GM20000 (cell line): ENCODE measurements at regions not wholly inside any gene's neighbourhood (a gene's known extent, or its start where the extent isn't known, plus 50 kb on each side); places are given as distances from the start of the nearest gene placed in this dataset.

Experiments used
- DNase-seq: peaks from one replicate; pipeline ENCODE4 v3.0.0; 2012; ENCODE audit warnings: low spot score
- CTCF ChIP-seq: IDR thresholded peaks from 2 replicates; pipeline ENCODE4 v1.5.1; 2012; ENCODE audit warnings: mild to moderate bottlenecking, control low read depth; ENCODE audit errors: extremely low read depth, missing control alignments

- DNase-seq = no peak
- no peak for TF ChIP-seq CTCF
These were observed 514.4 kb upstream of the HS6ST1 start for GRCh38 chr2:128832946-128833663.

DNA sequence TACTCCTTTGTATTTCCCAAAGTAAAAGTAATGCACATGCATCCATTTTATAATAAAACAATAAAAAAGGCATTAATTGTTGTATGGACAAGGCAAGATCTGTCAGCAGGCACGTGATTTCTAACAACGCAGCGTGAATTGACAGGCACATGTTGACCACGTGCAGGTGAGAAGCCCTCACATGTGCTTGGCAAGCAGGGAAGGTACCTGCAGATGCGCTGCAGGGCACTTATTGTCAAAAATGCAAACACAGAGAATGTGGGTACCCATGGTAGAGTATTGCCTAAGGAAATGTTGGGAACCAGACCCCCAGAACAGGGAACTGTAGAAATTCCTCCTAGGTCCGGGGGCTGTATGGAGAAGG, 515.0 kb upstream of the HS6ST1 start:
- DNase-seq = no peak
- no peak for TF ChIP-seq CTCF

DNA sequence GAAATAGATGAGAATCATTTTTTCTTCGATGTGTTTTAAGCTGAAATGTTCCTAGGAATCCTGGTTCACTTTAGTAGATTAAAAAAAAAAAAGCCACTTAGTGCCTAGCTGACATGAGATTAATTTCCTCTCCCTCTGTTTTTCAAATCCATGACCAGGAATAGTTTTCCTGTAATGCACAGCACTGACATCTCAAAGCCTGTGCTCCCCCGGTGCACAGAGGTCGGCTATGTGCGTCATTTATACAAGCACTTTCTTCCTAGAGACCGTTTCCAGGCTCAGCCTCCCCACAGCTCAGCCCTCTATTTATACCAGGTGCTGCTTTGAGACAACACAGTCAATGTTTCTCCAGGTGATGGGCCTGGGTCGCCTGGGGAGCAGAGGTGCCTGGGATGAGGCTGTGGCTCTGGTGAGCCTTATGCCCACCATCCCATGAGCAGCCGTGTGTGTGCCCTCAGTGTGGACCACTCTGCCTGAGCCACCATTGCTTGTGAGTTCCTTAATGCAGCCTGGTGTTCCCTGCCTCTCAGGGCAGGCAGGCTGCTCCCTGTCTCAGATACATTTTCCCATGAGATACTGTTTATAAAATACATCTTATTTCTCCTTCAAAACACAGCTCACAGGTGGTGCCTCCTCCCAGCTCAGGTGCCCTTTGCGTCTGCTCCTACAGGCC, 515.7 kb upstream of the HS6ST1 start:
- TF ChIP-seq CTCF = no peak
- DNase-seq = no peak

DNA sequence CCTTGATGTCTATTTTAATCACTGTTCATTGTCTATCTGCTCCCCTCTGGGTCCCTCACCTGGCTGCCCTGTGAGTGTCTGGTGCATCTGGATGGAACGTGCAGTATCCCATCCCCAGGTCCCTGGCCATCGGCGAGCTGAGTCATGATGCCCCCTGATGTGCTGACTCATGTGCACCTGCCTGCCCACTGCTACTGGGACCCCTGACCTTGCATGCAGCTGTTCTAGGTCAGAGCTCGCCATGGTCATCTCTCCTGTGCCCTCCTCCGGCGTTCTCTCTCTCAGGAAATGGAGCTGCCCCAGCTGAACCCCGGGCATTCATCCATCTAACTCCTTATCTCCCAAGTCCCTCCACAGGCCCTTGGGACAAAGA, 516.2 kb upstream of the HS6ST1 start:
- DNase-seq = no peak
- TF ChIP-seq CTCF = no peak

DNA sequence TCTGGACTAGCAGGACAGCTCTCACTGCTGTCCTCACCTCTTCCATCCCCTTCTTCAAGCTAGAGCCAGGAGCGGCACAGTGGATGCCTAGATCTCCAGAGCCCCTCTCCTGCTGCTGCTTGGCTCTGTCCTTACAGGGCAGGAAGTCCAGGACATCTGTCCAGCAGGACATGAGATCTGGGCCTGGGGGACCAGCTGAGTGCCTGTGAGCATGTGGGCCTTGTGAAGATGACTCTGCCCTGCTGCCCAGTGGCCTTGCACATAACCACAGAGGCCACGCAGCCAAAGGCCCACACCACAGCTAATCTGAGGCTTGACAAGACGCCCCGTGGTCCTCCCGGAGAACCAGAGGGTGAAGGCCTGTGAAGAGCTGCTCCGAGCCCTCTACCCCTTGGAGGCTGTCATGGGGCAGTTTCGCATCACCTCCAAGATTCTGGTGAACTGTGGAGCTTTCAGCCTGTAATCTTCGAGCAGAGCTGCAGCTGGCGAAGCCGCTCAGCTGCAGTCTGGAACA, 516.7 kb upstream of the HS6ST1 start:
- TF ChIP-seq CTCF = no peak
- DNase-seq = no peak

- DNase-seq = no peak
- TF ChIP-seq CTCF = no peak
These were observed 517.3 kb upstream of the HS6ST1 start for GRCh38 chr2:128835974-128836373.

DNA sequence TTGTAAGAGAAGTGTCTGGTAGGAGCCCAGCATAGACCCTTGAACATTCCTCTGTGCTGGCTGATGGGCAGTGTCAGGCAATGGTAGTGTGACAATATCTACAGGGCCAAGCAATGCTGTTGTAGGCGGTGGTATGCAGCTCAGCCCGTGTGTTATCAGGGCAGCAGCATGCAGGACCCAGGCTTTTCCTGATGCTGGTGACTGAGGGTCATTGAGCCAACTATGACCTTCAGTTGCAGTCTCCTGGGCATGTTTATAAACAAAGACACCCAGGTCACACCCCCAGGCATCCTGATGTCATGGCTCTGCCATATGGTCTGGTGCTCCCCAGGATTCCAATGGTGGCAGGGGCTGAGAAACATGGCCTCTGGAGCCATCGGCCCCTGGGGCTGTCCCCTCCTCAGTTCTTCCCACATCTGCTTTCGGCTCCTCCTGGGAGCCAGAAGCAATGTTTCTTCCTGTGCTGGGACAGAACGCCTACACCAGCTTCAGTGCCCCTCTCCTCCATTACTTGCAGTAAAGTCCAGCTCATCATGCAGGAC, 518.0 kb upstream of the HS6ST1 start:
- TF ChIP-seq CTCF = no peak
- no peak for DNase-seq
